HG02610 (cell line): ENCODE measurements at regions not wholly inside any gene's neighbourhood (a gene's known extent, or its start where the extent isn't known, plus 50 kb on each side); places are given as distances from the start of the nearest gene placed in this dataset.
"Not testable (repeated sequence)": the region's sequence is repeated elsewhere in the genome, so short reads cannot be mapped to it uniquely, and the experiment has no call there.

ENCODE experiments used
- ATAC-seq: cut with Tn5 transposase; IDR thresholded peaks from one replicate; pipeline ENCODE4 v1.9.1; 2021; ENCODE audit warnings: mild to moderate bottlenecking, moderate library complexity; ENCODE audit not compliant: unreplicated experiment

DNA sequence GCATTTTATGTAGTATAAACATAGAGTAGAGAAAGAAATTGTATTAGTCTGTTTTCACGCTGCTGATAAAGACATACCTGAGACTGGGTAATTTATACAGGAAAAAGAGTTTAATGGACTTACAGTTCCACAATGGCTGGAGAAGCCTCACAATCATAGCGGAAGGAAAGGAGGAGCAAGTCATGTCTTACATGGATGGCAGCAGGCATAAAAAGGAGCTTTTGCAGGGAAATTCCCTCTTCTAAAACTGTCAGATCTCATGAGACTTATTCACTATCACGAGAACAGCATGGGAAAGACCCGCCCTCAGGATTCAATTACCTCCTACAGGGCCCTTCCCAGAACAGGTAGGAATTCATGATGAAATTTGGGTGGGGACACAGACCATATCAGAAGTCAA is 98.1 kb downstream of the ARRDC3 start:
- ATAC-seq: not testable (repeated sequence)

DNA sequence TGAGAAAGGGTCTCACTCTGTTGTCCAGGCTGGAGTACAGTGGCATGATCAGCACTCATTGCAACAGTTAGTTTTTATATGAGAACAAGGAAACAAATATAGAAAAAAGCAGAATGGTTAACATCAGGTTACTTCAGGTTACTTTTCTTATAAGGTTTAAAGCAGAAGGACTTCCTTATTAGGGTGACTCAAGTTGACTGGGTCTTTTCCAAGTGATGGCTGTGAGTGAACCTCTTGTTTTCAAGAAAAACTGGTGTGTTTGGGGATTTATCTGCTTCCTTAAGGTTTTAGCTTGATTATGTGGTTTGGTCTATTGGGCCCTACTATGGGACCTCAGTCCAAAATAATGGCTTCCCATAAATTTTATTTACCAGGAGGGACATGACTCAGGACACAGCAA is 99.2 kb downstream of the ARRDC3 start:
- no peak for ATAC-seq

DNA sequence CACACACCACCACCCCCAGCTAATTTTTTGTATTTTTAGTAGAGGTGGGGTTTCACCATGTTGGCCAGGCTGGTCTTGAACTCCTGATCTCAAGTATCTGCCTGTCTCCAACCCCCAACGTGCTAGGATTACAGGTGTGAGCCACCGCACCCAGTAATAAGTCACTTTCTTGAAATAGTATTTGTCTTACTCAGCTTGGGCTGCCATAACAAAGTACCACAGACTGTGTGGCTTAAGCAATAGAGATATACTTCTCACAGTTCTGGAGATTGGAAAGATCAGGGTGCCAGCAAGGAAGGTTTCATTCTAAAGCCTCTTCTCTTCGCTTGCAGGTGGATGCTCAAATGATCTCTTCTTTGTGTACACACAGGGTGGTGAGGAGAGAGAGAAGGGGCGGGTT is 99.8 kb downstream of the ARRDC3 start:
- no peak for ATAC-seq

DNA sequence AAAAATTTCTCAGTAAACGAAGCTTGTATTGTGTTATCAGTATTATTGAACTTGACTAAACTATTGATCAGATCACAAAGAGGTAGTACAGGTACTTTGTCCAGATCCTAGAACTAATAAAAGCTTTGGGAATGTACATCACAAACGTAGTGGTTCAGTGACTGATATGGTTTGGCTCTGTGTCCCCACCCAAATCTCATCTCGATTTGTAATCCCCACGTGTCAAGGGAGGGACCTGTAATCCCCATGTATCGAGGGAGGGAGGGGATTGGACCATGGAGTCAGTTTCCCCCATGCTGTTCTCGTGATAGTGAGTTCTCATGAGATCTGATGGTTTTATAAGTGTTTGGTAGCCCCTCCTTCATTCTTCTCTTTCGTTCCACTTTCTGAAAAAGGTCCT is 100.9 kb downstream of the ARRDC3 start:
- no peak for ATAC-seq

DNA sequence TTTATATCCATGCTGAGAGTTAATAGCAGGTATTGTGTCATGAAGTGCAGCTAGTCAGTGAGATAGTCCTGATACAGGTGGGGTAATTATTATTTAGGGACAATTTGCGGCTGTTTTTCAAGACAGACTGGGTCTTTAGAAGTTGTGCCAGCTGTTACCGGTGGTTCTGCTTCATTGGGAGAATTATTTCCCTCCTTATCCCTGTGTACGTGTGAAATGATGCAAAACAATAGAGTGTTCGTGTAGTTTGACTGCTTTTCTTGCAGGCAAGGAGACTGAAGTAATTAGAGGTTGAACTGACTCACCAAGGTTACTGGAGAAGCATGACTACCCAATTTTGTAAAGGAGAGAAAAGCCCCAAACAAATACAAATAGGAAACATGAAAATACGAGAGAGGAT is 101.7 kb downstream of the ARRDC3 start:
- ATAC-seq: no peak

DNA sequence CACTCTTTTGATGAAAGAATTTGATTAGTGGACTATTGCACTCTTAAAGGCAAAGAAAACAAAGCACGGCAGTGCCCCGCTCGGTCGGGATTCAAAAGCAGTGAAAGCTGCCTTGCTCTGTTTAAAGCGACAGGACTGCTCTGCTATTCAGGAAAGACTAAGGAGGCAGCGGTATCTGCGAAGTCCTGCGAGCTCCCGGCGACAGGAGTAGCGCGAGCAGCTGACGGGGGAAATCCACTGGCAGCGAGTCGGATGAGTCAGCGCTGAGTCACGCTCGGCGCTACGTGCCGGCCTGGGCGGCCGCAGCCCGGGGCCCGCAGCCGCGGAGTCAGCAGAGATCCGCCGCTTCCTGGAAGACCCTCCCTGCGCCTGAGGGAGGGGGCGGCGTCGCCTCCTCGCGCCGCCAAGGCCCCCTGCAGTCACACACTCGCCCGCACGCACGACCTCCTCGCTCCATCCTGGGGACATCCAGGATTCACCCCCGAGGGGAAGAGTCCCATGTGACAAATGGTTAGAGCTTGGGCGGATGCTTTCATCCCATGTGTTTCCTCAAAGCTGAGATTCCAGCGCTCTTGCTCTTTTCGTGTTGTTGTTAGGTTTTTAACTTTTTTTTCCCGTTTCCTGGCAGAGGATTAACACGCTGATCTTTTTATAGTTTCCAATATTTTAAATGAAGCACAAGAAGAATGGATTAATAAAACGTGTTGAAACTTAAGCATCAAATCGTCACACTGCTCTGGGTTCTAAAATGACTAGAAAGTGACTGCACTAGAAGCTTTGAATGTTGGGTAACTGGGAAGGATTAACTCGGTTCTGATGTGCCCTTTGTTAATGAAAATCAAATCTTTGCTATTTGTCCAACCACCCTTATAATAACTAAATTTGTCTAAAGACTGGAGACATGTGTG is 102.5 kb downstream of the ARRDC3 start:
- ATAC-seq: peak; percentile 92

DNA sequence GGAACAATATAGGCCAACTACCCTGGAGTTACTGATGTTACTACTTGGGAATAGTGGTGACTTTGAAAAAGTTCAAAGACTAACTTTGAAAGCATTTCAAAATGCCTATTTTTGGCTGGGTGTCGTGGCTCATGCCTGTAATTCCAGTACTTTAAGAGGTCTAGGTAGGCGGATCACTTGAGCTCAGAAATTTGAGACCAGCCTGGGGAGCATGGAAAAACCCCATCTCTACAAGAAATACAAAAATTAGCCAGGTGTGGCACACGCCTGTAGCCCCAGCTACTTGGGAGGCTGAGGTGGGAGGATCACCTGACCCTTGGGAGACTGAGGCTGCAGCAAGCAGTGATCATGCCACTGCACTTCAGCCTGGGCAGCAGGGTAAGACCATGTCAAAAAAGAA is 105.3 kb downstream of the ARRDC3 start:
- no peak for ATAC-seq

DNA sequence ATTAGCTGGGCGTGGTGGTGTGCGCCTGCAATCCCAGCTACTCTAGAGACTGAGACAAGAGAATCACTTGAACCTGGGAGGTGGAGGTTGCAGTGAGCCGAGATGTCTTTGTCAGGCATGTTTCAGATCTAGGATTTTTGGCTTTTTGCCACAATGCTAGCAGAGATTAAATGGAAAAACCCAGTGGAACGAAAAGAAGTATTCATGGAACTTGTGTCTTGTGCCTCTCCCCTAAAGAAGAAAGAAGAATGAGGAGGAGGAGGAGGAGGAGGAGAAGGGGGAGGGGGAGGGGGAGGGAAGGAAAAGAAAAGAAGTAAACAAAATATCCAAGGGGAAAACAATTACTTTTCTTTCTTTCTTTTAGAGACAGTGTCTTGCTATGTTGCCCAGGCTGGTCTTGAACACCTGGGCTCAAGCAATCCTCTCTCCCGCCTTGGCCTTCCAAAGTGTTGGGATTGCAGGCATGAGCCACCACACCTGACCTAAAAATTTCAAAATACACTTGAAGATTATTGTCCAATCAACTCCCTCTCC is 106.0 kb downstream of the ARRDC3 start:
- ATAC-seq: no peak

DNA sequence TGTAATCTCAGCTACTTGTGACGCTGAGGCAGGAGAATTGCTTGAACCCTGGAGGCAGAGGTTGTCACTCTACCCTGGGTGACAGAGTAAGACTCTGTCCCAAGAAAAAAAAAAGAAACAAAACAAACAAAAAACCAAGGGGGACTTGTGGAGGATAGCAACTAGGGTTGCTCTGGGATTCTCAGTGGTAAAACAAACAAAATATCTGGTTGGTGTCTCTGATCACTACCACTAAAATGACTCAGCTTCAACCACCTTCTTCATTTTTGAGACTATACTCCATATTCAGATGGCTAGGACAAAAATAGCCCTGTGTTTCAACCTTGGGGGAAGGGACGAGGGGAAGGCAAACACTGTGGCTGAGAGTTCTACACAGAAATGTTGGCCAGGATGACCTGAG is 110.3 kb downstream of the ARRDC3 start:
- ATAC-seq: peak; percentile 85

DNA sequence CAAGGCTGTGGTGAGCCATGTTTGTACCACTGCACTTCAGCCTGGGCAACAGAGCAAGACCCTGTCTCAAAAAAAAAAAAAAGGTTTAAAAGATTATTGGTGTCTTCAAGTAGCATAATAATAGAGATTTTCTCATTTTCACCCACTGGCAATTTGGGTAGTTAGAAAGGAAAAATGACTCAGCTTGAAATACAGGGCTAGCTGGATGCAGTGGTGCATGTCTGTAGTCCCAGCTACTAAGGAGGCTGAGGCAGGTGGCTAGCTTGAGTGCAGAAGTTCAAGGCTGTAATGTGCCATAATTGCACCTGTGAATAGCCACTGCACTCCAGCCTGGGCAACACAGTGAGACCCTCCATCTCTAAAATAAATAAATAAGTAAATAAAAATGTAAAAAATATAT is 111.1 kb downstream of the ARRDC3 start:
- peak; percentile 52 for ATAC-seq

DNA sequence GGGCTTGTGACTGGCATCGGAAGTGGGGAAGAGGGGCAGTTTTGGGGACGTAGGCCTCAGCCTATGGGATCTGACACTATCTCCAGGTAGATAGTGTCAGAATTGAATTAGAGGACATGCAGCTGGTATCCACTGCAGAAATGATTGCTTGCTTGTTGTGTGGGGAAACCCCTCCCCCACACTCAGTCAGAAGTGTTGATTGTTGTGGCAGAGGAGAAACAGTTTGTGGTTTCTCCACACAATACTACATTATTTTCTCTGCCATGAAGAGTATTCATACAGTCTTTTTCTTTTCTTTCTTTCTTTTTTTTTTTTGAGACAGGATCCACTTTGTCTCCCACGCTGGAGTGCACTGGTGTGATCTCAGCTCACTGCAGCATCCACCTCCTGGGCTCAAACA is 113.9 kb downstream of the ARRDC3 start:
- ATAC-seq: peak; percentile 34

DNA sequence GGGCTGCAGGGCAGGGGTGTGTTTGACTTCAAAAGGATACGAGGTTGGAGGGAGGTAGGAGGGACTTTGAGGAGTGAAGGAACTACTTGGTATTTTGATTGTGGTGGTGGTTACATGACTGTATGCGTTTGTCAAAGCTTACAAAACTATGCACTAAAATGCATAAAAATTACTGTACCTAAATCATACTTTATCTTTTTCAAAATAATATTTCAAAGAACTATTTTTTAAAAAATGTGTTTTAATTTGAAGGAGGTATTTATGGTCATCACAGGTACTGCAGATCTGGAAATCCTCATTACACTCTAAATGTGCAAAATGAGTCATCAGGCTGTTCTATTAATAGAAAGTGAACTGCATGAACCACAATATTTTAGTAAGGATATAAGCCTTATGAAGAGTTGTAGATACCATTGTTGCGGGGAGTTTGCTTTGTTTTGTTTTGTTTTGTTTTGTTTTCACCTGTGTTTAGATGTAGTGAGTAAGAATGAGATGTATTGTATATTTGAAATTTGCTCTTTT is 116.9 kb downstream of the ARRDC3 start:
- peak; percentile 48 for ATAC-seq

DNA sequence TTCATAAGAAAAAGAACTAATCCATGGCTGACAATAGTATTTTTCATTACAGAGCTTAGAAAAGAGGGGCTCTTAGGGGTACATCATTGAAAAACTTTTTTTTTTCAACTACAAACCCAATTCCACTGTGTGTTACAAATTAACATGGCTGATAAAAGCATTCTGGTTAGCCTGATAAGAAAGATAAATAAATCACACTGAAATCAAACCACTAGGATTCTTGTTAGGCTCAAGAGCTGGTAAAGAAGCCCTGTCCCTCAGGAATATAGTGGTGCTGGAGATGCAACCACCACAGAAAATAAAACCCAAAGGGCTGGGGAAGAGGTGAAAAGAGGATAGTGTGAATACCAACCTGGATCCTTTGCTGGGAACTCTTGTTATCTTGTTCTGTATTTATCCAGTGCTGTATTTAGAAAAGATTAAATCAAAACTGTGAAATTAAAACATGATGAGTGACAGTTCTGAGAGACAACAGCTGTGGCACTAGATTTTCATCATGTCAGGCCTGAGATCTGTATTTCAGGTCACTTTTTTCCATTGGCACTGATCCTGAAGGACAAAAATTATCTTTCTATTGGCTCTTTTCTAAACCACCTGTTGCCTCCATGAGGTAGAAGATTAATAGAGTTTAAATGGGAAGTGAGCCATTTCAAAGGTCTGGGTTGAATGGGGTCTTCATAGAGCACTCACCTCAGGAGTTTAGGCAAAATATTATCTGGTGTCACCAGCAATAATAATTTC is 118.6 kb downstream of the ARRDC3 start:
- no peak for ATAC-seq

DNA sequence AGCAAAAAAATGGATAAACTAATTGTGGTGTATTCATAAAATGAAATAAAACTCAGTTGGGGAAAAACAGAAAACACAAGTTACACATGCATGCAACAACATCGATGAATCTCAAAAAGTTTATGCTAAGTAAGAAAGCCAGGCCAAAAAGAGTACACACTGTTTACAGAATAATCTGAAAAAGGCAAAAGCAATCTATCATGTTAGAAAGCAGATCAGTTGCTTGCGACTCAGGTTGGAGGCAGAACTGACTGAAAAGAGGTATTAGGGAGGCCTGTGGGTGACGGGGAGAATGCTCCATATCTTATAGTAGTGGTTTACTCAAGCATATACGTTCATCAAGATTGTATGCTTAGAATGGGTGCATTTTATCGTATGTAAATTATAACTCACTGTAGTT is 119.2 kb downstream of the ARRDC3 start:
- no peak for ATAC-seq

DNA sequence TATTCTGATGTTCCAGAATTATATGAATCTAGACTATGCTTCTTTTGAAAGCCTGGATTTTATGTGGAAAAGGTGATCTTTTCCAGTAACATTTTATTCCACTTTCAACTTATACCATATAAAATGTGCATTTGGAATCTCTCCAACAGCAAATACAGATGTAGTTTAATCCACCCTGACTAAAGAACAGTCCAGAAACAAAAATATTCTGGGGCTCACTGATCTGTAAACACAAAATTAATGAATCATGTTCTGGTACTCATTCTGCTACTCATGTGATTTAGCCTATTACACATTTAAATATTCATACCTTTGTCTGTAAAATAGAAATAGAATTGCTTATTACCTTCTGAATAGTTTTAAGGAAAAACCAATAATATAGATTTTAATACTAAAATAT is 125.8 kb downstream of the ARRDC3 start:
- ATAC-seq: no peak

DNA sequence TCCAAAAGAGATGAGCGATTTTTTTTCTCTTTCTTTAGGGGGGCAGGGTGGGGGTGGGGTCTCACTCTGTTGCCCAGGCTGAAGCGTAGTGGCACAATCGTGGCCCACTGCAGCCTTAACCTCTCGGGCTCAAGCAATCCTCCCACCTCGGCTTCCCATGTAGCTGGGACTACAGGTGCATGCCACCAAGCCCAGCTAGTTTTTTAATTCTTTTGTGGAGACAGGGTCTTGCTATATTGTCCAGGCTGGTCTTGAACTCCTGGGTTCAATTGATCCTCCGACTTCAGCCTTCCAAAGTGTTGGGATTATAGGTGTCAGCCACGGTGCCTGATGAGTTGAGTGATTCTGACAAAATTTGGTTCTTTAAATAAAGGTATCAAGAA is 127.0 kb downstream of the ARRDC3 start:
- no peak for ATAC-seq

DNA sequence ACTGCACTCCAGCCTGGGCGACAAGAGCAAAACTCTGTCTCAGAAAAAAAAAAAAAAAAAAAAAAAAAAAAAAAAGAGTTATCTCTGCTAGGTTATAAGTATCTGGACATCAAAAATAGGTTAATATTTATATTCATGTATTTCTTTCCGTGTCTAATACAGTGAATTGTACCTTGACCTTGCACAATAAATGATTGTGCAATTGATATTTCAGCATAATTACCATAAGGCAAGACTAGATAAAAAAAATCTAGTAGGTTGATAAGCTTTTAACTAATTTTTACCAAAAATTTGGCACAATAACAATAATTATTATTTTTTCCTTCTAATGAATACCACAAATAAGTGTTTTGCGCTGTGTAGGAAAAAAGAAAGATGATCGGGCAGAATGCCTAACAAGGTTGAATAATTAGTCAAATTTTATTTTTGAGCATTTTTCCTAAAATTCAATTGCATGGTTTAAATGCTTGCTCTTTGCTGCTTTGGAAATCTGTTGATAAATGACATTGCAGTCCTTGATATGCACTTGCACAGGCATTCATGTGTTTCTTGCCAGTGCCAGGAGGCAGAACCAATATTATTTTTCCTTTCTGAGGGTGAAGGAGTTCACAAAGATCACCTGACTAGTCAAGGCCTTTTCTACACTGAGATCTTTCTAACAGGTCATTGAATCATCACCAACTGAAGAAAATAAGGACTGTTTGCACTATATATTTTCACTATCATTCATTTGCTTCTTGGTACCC is 127.5 kb downstream of the ARRDC3 start:
- ATAC-seq: no peak

DNA sequence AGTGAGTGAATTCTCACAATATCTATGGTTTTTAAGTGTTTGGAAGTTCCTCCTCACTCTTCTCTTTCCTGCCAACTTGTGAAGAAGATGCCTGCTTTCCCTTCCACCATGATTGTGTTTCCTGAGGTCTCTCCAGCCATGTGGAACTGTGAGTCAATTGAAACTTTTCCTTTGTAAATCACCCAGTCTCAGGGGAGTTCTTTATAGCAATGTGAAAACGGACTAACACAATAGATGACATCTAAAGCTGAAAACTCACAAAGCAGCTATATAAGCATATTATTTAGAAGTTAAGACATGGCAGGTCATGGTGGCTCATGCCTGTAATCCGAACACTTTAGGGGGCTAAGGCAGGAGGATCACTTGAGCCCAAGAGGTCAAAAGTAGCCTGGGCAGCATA is 130.2 kb downstream of the ARRDC3 start:
- ATAC-seq: no peak

DNA sequence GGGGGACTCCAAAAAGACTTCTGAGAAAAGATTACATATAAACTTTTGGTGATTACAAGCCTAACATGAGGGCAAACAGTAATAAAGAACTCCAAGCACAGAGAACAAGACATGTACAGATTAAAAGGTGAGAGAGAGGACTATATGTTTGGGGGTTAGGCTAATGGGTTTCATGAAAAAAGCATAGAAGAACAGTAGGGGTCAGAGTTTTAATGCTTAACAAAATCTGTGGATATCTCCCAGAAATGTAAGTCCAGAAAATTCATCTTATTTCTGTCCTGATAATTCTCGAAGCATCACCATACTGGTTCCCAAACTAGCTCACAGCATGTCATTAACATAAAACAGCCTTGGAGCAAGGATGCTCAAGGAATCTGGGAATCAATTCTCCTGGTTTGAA is 137.2 kb downstream of the ARRDC3 start:
- ATAC-seq: no peak

DNA sequence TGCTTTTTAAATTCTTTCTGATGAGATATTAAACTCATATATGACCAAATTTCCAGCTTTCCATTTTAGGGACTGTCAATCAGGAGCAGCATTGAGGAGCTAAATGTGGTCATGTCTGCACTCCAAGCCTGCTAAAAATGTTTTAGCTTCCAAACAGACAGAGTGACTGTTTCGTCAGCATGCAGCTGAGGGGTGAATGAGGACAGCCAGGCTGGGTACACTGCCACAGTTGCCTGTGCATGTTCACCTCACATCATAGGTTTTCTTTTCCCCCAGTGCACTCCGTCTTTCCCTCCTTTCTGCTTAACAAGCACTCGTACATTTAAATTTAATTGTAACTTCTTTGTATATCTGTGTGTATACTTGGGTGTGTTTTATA is 138.1 kb downstream of the ARRDC3 start:
- no peak for ATAC-seq

DNA sequence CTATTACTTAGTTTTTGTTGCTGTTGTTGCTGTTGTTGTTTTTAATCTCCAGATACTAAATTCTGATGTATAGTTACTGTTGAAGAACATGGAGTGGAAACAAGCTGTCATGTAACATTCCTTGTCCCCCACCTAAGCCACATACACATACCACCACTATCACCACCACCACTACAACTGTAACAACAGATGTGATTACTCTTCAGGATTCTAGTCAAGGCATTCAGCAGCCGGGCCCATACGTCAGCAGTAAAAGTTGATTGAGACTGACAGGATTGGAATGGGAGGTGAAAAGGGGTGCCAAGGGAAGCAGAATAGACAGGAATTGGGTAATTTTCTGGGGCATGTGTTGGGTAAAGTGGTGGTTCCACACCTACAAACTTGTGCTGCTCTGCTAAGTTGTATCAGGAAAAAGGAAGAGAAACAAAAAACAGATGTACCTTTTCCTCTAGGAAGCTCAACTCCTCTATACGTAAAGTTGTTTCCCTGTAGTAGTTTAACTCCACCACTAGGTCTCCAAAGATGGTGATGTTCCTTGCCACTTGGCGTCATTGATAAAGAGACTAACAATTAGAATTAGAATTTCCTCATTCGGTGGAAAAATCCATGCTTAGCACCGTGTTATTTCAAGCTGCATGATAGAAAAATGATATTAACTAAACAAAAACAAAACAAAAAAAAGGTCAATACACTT is 138.6 kb downstream of the ARRDC3 start:
- no peak for ATAC-seq
